Naive thymus-derived CD8-positive, alpha-beta T cell (primary cell): ENCODE measurements at regions not wholly inside any gene's neighbourhood (a gene's known extent, or its start where the extent isn't known, plus 50 kb on each side); places are given as distances from the start of the nearest gene placed in this dataset.
A peak's percentile ranks its signal among the peaks of the same experiment; 100 is the strongest.

ENCODE experiments used
- ATAC-seq, 2 donors: fragments of 150-1000 bp; cut with Tn5 transposase in 1 of 2; sonication (Bioruptor Pico), chemical (Tn5 transposase) in 1 of 2; 1 replicate in 1 of 2; 2 replicates in 1 of 2; pipeline ENCODE4 v1.10.0; 2021; ENCODE audit warnings: mild to moderate bottlenecking in 2 of 2, moderate library complexity in 2 of 2
- POLR2A ChIA-PET: fragments of 350-600 bp; sonication (Branson Sonifier 250); formaldehyde crosslinking; loops from one replicate; lab custom pipeline; 2021; ENCODE audit warnings: antibody characterized with exemption; lab: Charles Lee
- DNase-seq, 10 donors: peaks; one replicate each; pipeline versions ENCODE4 v3.0.0 to v3.0.0-alpha.2; 2020 to 2022
- H3K27ac Mint-ChIP-seq, 10 donors: one replicate each; pipeline ENCODE4 v1.8.0; 2020 to 2022; ENCODE audit warnings: mild to moderate bottlenecking in 10 of 10, mixed read lengths in 10 of 10, moderate library complexity in 4 of 10, inconsistent platforms in 1 of 10
- H3K27me3 Mint-ChIP-seq, 5 donors: one replicate each; pipeline ENCODE4 v1.8.0; 2021 to 2022; ENCODE audit warnings: mixed read lengths in 5 of 5
- H3K36me3 Mint-ChIP-seq, 3 donors: one replicate each; pipeline ENCODE4 v1.8.0; 2020 to 2022; ENCODE audit warnings: mixed read lengths in 3 of 3, mild to moderate bottlenecking in 2 of 3, inconsistent platforms in 1 of 3
- H3K4me1 Mint-ChIP-seq, 4 donors: one replicate each; pipeline ENCODE4 v1.8.0; 2021 to 2022; ENCODE audit warnings: mixed read lengths in 4 of 4
- H3K4me3 Mint-ChIP-seq, 10 donors: one replicate each; pipeline ENCODE4 v1.8.0; 2020 to 2022; ENCODE audit warnings: mild to moderate bottlenecking in 10 of 10, mixed read lengths in 10 of 10, moderate library complexity in 6 of 10, inconsistent platforms in 1 of 10
- H3K9me3 Mint-ChIP-seq, 9 donors: one replicate each; pipeline ENCODE4 v1.8.0; 2020 to 2022; ENCODE audit warnings: mixed read lengths in 9 of 9, mild to moderate bottlenecking in 3 of 9, inconsistent platforms in 1 of 9, moderate library complexity in 1 of 9

- Mint-ChIP-seq H3K36me3 (peaks cover 0 to 6% (median 0%) of the 10 kb centered on the region in 3 donors), H3K27me3 (peaks cover 20 to 52% (median 28%) of the 10 kb centered on the region in 5 donors), H3K4me1 (peaks cover 0 to 10% (median 0%) of the 10 kb centered on the region in 4 donors), H3K4me3 (no peak overlapping the region), H3K27ac (no peak overlapping the region), H3K9me3 (peaks cover 0 to 24% (median 8%) of the 10 kb centered on the region in 9 donors)
- no peak for DNase-seq
- no peak for ATAC-seq
- POLR2A ChIA-PET: no interaction called here
These were observed 55.2 kb downstream of the GCC1 start for GRCh38 chr7:127530148-127530547.

GRCh38 chr7:127527561-127527960 is 57.8 kb downstream of the GCC1 start:
- H3K9me3 Mint-ChIP-seq: peaks cover 0 to 26% (median 11%) of the 10 kb centered on the region in 9 donors
- ATAC-seq (no peak), DNase-seq (no peak)
- peaks cover 0 to 8% (median 0%) of the 10 kb centered on the region in 4 donors for H3K4me1 Mint-ChIP-seq
- H3K4me3 Mint-ChIP-seq: no peak overlapping the region
- H3K36me3 Mint-ChIP-seq: peaks cover 0 to 9% (median 1%) of the 10 kb centered on the region in 3 donors
- POLR2A ChIA-PET: no interaction called here
- peaks cover 21 to 54% (median 25%) of the 10 kb centered on the region in 5 donors for H3K27me3 Mint-ChIP-seq
- H3K27ac Mint-ChIP-seq: no peak overlapping the region

- H3K4me1 Mint-ChIP-seq: no peaks in the 10 kb centered on the region
- ATAC-seq: no peak
- POLR2A ChIA-PET: no interaction called here
- peaks cover 3 to 21% (median 12%) of the 10 kb centered on the region in 3 donors for H3K36me3 Mint-ChIP-seq
- no peak for DNase-seq
- peaks cover 23 to 68% (median 34%) of the 10 kb centered on the region in 5 donors for H3K27me3 Mint-ChIP-seq
- no peak overlapping the region for H3K27ac Mint-ChIP-seq
- peaks cover 2 to 35% (median 18%) of the 10 kb centered on the region in 9 donors for H3K9me3 Mint-ChIP-seq
- H3K4me3 Mint-ChIP-seq: no peak overlapping the region
These were observed 59.4 kb downstream of the GCC1 start for GRCh38 chr7:127525866-127526480.

- Mint-ChIP-seq H3K9me3 (peaks cover 0 to 4% (median 2%) of the 10 kb centered on the region in 9 donors), H3K4me3 (no peak overlapping the region), H3K27me3 (peaks cover 23 to 35% (median 30%) of the 10 kb centered on the region in 5 donors), H3K4me1 (no peaks in the 10 kb centered on the region), H3K36me3 (peaks cover 0 to 3% (median under 1%) of the 10 kb centered on the region in 3 donors), H3K27ac (peak overlapping the region in 1 of 10 donors; percentile 51)
- ATAC-seq (no peak), DNase-seq (no peak)
- POLR2A ChIA-PET: no interaction called here
These were observed 69.1 kb downstream of the GCC1 start for GRCh38 chr7:127516320-127516719.

- H3K4me3 Mint-ChIP-seq: no peak overlapping the region
- H3K27ac Mint-ChIP-seq: no peak overlapping the region
- peaks cover 19 to 30% (median 22%) of the 10 kb centered on the region in 5 donors for H3K27me3 Mint-ChIP-seq
- no peaks in the 10 kb centered on the region for H3K36me3 Mint-ChIP-seq
- POLR2A ChIA-PET: interaction anchor here (0.9 to 1.4 kb wide), 3 partner anchors 36 to 122 kb away, joined by 3 to 5 read pairs (median 4); partner anchors contain the start of gene ZNF800
- H3K9me3 Mint-ChIP-seq: no peaks in the 10 kb centered on the region
- DNase-seq (peak in 5 of 10 donors; percentile 19 to 58 (median 35)), ATAC-seq (peak; percentile 61 to 79)
- H3K4me1 Mint-ChIP-seq: no peaks in the 10 kb centered on the region
These were observed 70.9 kb downstream of the GCC1 start for GRCh38 chr7:127514499-127514898.

GRCh38 chr7:127513311-127513710 is 72.1 kb downstream of the GCC1 start:
- H3K36me3 Mint-ChIP-seq: no peaks in the 10 kb centered on the region
- no peak overlapping the region for H3K4me3 Mint-ChIP-seq
- no peaks in the 10 kb centered on the region for H3K9me3 Mint-ChIP-seq
- H3K27me3 Mint-ChIP-seq: peaks cover 14 to 23% (median 16%) of the 10 kb centered on the region in 5 donors
- POLR2A ChIA-PET: interaction anchor here (0.9 to 1.0 kb wide), 2 partner anchors 35 to 166 kb away, joined by 3 read pairs; no protein-coding TSS in a partner anchor
- no peak for DNase-seq
- ATAC-seq: no peak
- no peaks in the 10 kb centered on the region for H3K4me1 Mint-ChIP-seq
- H3K27ac Mint-ChIP-seq: no peak overlapping the region

- peaks cover 13 to 26% (median 16%) of the 10 kb centered on the region in 5 donors for H3K27me3 Mint-ChIP-seq
- no peaks in the 10 kb centered on the region for H3K9me3 Mint-ChIP-seq
- no peak overlapping the region for H3K4me3 Mint-ChIP-seq
- H3K4me1 Mint-ChIP-seq: no peaks in the 10 kb centered on the region
- POLR2A ChIA-PET: no interaction called here
- DNase-seq (no peak), ATAC-seq (no peak)
- H3K36me3 Mint-ChIP-seq: no peaks in the 10 kb centered on the region
- no peak overlapping the region for H3K27ac Mint-ChIP-seq
These were observed 72.7 kb downstream of the GCC1 start for GRCh38 chr7:127512663-127513062.

- H3K4me1 Mint-ChIP-seq: no peaks in the 10 kb centered on the region
- no peak overlapping the region for H3K4me3 Mint-ChIP-seq
- H3K27me3 Mint-ChIP-seq: peaks cover 0 to 16% (median 0%) of the 10 kb centered on the region in 5 donors
- no peaks in the 10 kb centered on the region for H3K9me3 Mint-ChIP-seq
- H3K27ac Mint-ChIP-seq: no peak overlapping the region
- ATAC-seq (no peak), DNase-seq (peak in 1 of 10 donors; percentile 3)
- H3K36me3 Mint-ChIP-seq: no peaks in the 10 kb centered on the region
- POLR2A ChIA-PET: no interaction called here
These were observed 80.7 kb downstream of the GCC1 start for GRCh38 chr7:127504715-127505114.

GRCh38 chr7:127501817-127502216 is 83.6 kb downstream of the GCC1 start:
- H3K36me3 Mint-ChIP-seq: no peaks in the 10 kb centered on the region
- DNase-seq: no peak
- ATAC-seq: no peak
- H3K4me3 Mint-ChIP-seq: no peak overlapping the region
- POLR2A ChIA-PET: no interaction called here
- H3K4me1 Mint-ChIP-seq: no peaks in the 10 kb centered on the region
- H3K27me3 Mint-ChIP-seq: peaks cover 0 to 13% (median 3%) of the 10 kb centered on the region in 5 donors
- H3K27ac Mint-ChIP-seq: no peak overlapping the region
- no peaks in the 10 kb centered on the region for H3K9me3 Mint-ChIP-seq

GRCh38 chr7:127487381-127487780 is 94.9 kb upstream of the ZNF800 start:
- ATAC-seq (no peak), DNase-seq (no peak)
- peaks cover 0 to 5% (median 0%) of the 10 kb centered on the region in 9 donors for H3K9me3 Mint-ChIP-seq
- H3K27ac Mint-ChIP-seq: no peak overlapping the region
- H3K4me1 Mint-ChIP-seq: peaks cover 2 to 12% (median 9%) of the 10 kb centered on the region in 4 donors
- no peaks in the 10 kb centered on the region for H3K36me3 Mint-ChIP-seq
- peaks cover 0 to 11% (median 4%) of the 10 kb centered on the region in 5 donors for H3K27me3 Mint-ChIP-seq
- POLR2A ChIA-PET: no interaction called here
- H3K4me3 Mint-ChIP-seq: no peak overlapping the region

GRCh38 chr7:127486654-127487053 is 94.1 kb upstream of the ZNF800 start:
- H3K9me3 Mint-ChIP-seq: peaks cover 0 to 5% (median 0%) of the 10 kb centered on the region in 9 donors
- H3K36me3 Mint-ChIP-seq: no peaks in the 10 kb centered on the region
- peaks cover 2 to 12% (median 9%) of the 10 kb centered on the region in 4 donors for H3K4me1 Mint-ChIP-seq
- no peak overlapping the region for H3K27ac Mint-ChIP-seq
- no peak overlapping the region for H3K4me3 Mint-ChIP-seq
- peaks cover 0 to 13% (median 4%) of the 10 kb centered on the region in 5 donors for H3K27me3 Mint-ChIP-seq
- POLR2A ChIA-PET: no interaction called here
- ATAC-seq (no peak), DNase-seq (no peak)

- ATAC-seq (no peak), DNase-seq (no peak)
- Mint-ChIP-seq H3K9me3 (peaks cover 0 to 5% (median 0%) of the 10 kb centered on the region in 9 donors), H3K4me3 (peak overlapping the region in 3 of 10 donors; percentile 12 to 80 (median 61)), H3K36me3 (no peaks in the 10 kb centered on the region), H3K27me3 (peaks cover 0 to 7% (median 3%) of the 10 kb centered on the region in 5 donors), H3K4me1 (peaks cover 2 to 14% (median 10%) of the 10 kb centered on the region in 4 donors), H3K27ac (peak overlapping the region in 3 of 10 donors; percentile 15 to 62 (median 33))
- POLR2A ChIA-PET: no interaction called here
These were observed 93.0 kb upstream of the ZNF800 start for GRCh38 chr7:127485482-127485881.

- Mint-ChIP-seq H3K4me3 (peak overlapping the region; percentile 5 to 80 (median 58)), H3K27me3 (peaks cover 0 to 6% (median under 1%) of the 10 kb centered on the region in 5 donors)
These were observed 92.4 kb upstream of the ZNF800 start for GRCh38 chr7:127484954-127485353.

More at GRCh38 chr7:127484954-127485353, 92.4 kb upstream of the ZNF800 start:
- DNase-seq (peak in 2 of 10 donors; percentile 10 to 12), ATAC-seq (peak in 1 of 2 donors; percentile 42)
- Mint-ChIP-seq H3K9me3 (peaks cover 0 to 5% (median 0%) of the 10 kb centered on the region in 9 donors), H3K36me3 (no peaks in the 10 kb centered on the region), H3K4me1 (peaks cover 2 to 14% (median 10%) of the 10 kb centered on the region in 4 donors), H3K27ac (peak overlapping the region in 3 of 10 donors; percentile 32 to 62 (median 33))
- POLR2A ChIA-PET: no interaction called here
